ENCODE measurements at regions not wholly inside any gene's neighbourhood (a gene's known extent, or its start where the extent isn't known, plus 50 kb on each side); places are given as distances from the start of the nearest gene placed in this dataset.

GRCh38 chr5:167780177-167780576 is 511.3 kb upstream of the WWC1 start:
- no peaks in the 10 kb centered on the region for H3K36me3 Mint-ChIP-seq
- no peak overlapping the region for H3K27ac Mint-ChIP-seq
- no peak overlapping the region for H3K4me3 Mint-ChIP-seq
- ATAC-seq (no peak), DNase-seq (ENCODE audit: low spot score in 2 of 2) (no peak)
- peaks cover 7% of the 10 kb centered on the region for H3K9me3 Mint-ChIP-seq
- no peaks in the 10 kb centered on the region for H3K4me1 Mint-ChIP-seq

GRCh38 chr5:167783145-167783817 is 508.2 kb upstream of the WWC1 start:
- no peak for DNase-seq (ENCODE audit: low spot score in 2 of 2)
- Mint-ChIP-seq H3K4me3 (no peak overlapping the region), H3K27ac (no peak overlapping the region), H3K36me3 (no peaks in the 10 kb centered on the region), H3K9me3 (peaks cover 5% of the 10 kb centered on the region), H3K4me1 (no peaks in the 10 kb centered on the region)
- ATAC-seq: peak; percentile 31

- H3K9me3 Mint-ChIP-seq: peaks cover 5% of the 10 kb centered on the region
- no peak for DNase-seq (ENCODE audit: low spot score in 2 of 2)
- H3K4me1 Mint-ChIP-seq: no peaks in the 10 kb centered on the region
- no peak overlapping the region for H3K27ac Mint-ChIP-seq
- no peaks in the 10 kb centered on the region for H3K36me3 Mint-ChIP-seq
- no peak overlapping the region for H3K4me3 Mint-ChIP-seq
- ATAC-seq: no peak
These were observed 506.3 kb upstream of the WWC1 start for GRCh38 chr5:167785106-167785505.

GRCh38 chr5:167785901-167786300 is 505.5 kb upstream of the WWC1 start:
- H3K4me3 Mint-ChIP-seq: no peak overlapping the region
- DNase-seq (ENCODE audit: low spot score in 2 of 2) (no peak), ATAC-seq (no peak)
- H3K9me3 Mint-ChIP-seq: peaks cover 5% of the 10 kb centered on the region
- H3K27ac Mint-ChIP-seq: no peak overlapping the region
- no peaks in the 10 kb centered on the region for H3K4me1 Mint-ChIP-seq
- no peaks in the 10 kb centered on the region for H3K36me3 Mint-ChIP-seq

- no peak for ATAC-seq
- no peaks in the 10 kb centered on the region for H3K36me3 Mint-ChIP-seq
- H3K27ac Mint-ChIP-seq: no peak overlapping the region
- no peak for DNase-seq (ENCODE audit: low spot score in 2 of 2)
- no peaks in the 10 kb centered on the region for H3K4me1 Mint-ChIP-seq
- H3K9me3 Mint-ChIP-seq: peaks cover 3% of the 10 kb centered on the region
- H3K4me3 Mint-ChIP-seq: no peak overlapping the region
These were observed 504.4 kb upstream of the WWC1 start for GRCh38 chr5:167786871-167787578.

- Mint-ChIP-seq H3K9me3 (peaks cover 3% of the 10 kb centered on the region), H3K27ac (no peak overlapping the region), H3K36me3 (no peaks in the 10 kb centered on the region), H3K4me3 (no peak overlapping the region), H3K4me1 (no peaks in the 10 kb centered on the region)
- DNase-seq (ENCODE audit: low spot score in 2 of 2) (no peak), ATAC-seq (no peak)
These were observed 501.4 kb upstream of the WWC1 start for GRCh38 chr5:167790045-167790444.

GRCh38 chr5:167790462-167791260 is 500.8 kb upstream of the WWC1 start:
- H3K27ac Mint-ChIP-seq: no peak overlapping the region
- H3K4me3 Mint-ChIP-seq: no peak overlapping the region
- H3K4me1 Mint-ChIP-seq: no peaks in the 10 kb centered on the region
- peaks cover 3% of the 10 kb centered on the region for H3K9me3 Mint-ChIP-seq
- H3K36me3 Mint-ChIP-seq: no peaks in the 10 kb centered on the region
- DNase-seq (ENCODE audit: low spot score in 2 of 2): no peak
- ATAC-seq: no peak

GRCh38 chr5:167792514-167792913 is 498.9 kb upstream of the WWC1 start:
- no peak for ATAC-seq
- no peak for DNase-seq (ENCODE audit: low spot score in 2 of 2)
- Mint-ChIP-seq H3K4me3 (no peak overlapping the region), H3K36me3 (no peaks in the 10 kb centered on the region), H3K9me3 (no peaks in the 10 kb centered on the region), H3K27ac (no peak overlapping the region), H3K4me1 (no peaks in the 10 kb centered on the region)

GRCh38 chr5:167793700-167794099 is 497.7 kb upstream of the WWC1 start:
- no peaks in the 10 kb centered on the region for H3K9me3 Mint-ChIP-seq
- H3K36me3 Mint-ChIP-seq: no peaks in the 10 kb centered on the region
- H3K27ac Mint-ChIP-seq: no peak overlapping the region

GRCh38 chr5:167794121-167794520 is 497.3 kb upstream of the WWC1 start:
- no peak for ATAC-seq
- Mint-ChIP-seq H3K9me3 (no peaks in the 10 kb centered on the region), H3K4me1 (no peaks in the 10 kb centered on the region), H3K36me3 (no peaks in the 10 kb centered on the region), H3K4me3 (no peak overlapping the region), H3K27ac (no peak overlapping the region)
- DNase-seq (ENCODE audit: low spot score in 2 of 2): no peak

More at GRCh38 chr5:167793700-167794099, 497.7 kb upstream of the WWC1 start:
- ATAC-seq (no peak), DNase-seq (ENCODE audit: low spot score in 2 of 2) (no peak)
- no peaks in the 10 kb centered on the region for H3K4me1 Mint-ChIP-seq
- no peak overlapping the region for H3K4me3 Mint-ChIP-seq

GRCh38 chr5:167796672-167797071 is 494.8 kb upstream of the WWC1 start:
- H3K4me1 Mint-ChIP-seq: no peaks in the 10 kb centered on the region
- no peak for DNase-seq (ENCODE audit: low spot score in 2 of 2)
- peaks cover 4% of the 10 kb centered on the region for H3K9me3 Mint-ChIP-seq
- no peaks in the 10 kb centered on the region for H3K36me3 Mint-ChIP-seq
- H3K27ac Mint-ChIP-seq: no peak overlapping the region
- no peak overlapping the region for H3K4me3 Mint-ChIP-seq
- ATAC-seq: no peak

GRCh38 chr5:167797933-167798332 is 493.5 kb upstream of the WWC1 start:
- no peak for ATAC-seq
- Mint-ChIP-seq H3K4me1 (no peaks in the 10 kb centered on the region), H3K4me3 (no peak overlapping the region), H3K9me3 (peaks cover 4% of the 10 kb centered on the region), H3K27ac (no peak overlapping the region), H3K36me3 (no peaks in the 10 kb centered on the region)
- DNase-seq (ENCODE audit: low spot score in 2 of 2): no peak

GRCh38 chr5:167798448-167798847 is 493.0 kb upstream of the WWC1 start:
- ATAC-seq: no peak
- no peaks in the 10 kb centered on the region for H3K4me1 Mint-ChIP-seq
- H3K9me3 Mint-ChIP-seq: peaks cover 4% of the 10 kb centered on the region
- no peak for DNase-seq (ENCODE audit: low spot score in 2 of 2)
- H3K4me3 Mint-ChIP-seq: no peak overlapping the region
- no peaks in the 10 kb centered on the region for H3K36me3 Mint-ChIP-seq
- no peak overlapping the region for H3K27ac Mint-ChIP-seq

- no peak overlapping the region for H3K27ac Mint-ChIP-seq
- H3K9me3 Mint-ChIP-seq: peaks cover 4% of the 10 kb centered on the region
- DNase-seq (ENCODE audit: low spot score in 2 of 2) (no peak), ATAC-seq (no peak)
- H3K36me3 Mint-ChIP-seq: no peaks in the 10 kb centered on the region
- H3K4me1 Mint-ChIP-seq: no peaks in the 10 kb centered on the region
- no peak overlapping the region for H3K4me3 Mint-ChIP-seq
These were observed 491.0 kb upstream of the WWC1 start for GRCh38 chr5:167800427-167800826.

- Mint-ChIP-seq H3K9me3 (peaks cover 4% of the 10 kb centered on the region), H3K36me3 (no peaks in the 10 kb centered on the region), H3K4me1 (no peaks in the 10 kb centered on the region), H3K27ac (no peak overlapping the region), H3K4me3 (no peak overlapping the region)
- DNase-seq (ENCODE audit: low spot score in 2 of 2) (no peak), ATAC-seq (no peak)
These were observed 489.4 kb upstream of the WWC1 start for GRCh38 chr5:167801999-167802398.
